ENCODE measurements at regions not wholly inside any gene's neighbourhood (a gene's known extent, or its start where the extent isn't known, plus 50 kb on each side); places are given as distances from the start of the nearest gene placed in this dataset.
A peak's percentile ranks its signal among the peaks of the same experiment; 100 is the strongest.
"Not testable (repeated sequence)": the region's sequence is repeated elsewhere in the genome, so short reads cannot be mapped to it uniquely, and the experiment has no call there.

- DNase-seq, result no peak
Observed at GRCh38 chr4:181830404-181831035, 412.7 kb upstream of the TENM3 start.

GRCh38 chr4:181834071-181834470 is 409.1 kb upstream of the TENM3 start:
- DNase-seq, result no peak

DNA sequence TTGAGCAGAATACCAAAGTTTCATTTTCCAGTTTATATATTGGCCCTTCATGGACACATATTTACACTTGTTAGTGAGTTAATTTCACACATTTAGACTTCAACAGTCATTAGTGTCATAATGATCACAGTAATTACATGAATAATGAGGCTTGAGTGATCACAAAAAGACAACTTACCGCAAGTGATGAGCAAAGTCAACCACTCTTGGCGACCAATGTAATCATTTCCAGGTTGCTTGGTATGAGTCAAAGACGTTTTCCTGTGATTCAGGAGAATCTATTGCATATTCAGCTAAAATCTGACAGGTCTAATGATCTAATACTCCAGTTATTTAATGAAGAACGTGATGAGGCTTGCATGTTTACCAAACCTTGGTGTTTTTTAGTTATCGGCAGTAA is 407.9 kb upstream of the TENM3 start:
- peak; percentile 44 for DNase-seq

GRCh38 chr4:181838253-181838652 is 404.9 kb upstream of the TENM3 start:
- DNase-seq, result no peak

DNA sequence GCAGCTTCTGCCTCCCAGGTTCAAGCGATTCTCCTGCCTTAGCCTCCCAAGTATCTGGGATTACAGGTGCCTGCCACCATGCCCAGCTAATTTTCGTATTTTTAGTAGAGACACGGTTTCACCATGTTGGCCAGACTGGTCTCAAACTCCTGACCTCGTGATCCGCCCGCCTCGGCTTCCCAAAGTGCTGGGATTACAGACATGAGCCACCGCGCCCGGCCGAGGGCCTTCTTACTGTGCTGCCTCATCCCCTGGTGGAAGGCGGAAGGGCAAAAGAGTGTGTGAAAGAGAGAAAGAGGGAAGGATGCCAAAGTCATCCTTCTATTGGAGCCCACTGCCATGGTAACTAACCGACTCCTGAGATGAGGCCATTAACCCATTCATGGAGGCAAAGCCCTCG is 399.4 kb upstream of the TENM3 start:
- DNase-seq, result not testable (repeated sequence)

DNA sequence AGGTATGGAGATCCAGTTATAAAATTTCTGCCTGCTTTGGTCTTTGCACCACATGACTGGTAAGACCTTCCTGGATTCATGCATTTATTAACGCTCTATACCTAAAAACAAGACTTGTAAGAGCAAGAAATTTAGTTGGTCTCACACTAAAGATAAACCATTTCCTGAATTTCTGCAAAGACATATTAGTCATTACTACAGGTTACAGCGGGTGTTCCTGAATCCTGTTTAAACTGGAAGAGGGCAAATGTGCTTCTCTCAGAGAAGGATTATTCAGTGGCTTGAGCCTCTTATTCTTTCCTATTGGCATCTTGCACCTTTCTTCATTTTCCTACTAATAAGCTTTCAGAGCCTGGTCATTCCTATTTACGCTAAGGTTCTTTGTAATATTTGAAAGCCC is 397.6 kb upstream of the TENM3 start:
- DNase-seq, result no peak

- DNase-seq, result no peak
Observed at GRCh38 chr4:181846934-181847333, 396.3 kb upstream of the TENM3 start.

DNA sequence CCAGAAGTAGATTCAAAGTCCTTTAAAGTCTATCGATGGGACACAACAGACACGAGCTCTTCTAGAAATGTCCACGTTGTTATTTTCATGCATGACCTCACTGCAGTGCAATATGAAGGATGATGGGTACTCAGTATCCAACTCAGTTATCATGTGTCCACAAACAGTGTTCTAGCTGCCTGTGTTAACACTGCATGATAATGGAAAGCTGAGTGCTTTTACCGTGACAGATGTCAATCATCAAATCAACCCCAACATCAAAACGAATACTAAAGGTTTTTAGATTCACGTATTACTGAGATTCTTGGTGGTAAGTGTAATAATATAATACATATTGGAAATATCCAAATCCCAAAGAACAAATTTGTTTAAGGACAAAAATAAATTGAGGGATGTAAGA is 394.8 kb upstream of the TENM3 start:
- DNase-seq, result no peak

GRCh38 chr4:181849472-181849871 is 393.7 kb upstream of the TENM3 start:
- no peak for DNase-seq

GRCh38 chr4:181853881-181854511 is 389.2 kb upstream of the TENM3 start:
- no peak for DNase-seq

GRCh38 chr4:181855307-181855706 is 387.9 kb upstream of the TENM3 start:
- peak; percentile 21 for DNase-seq

DNA sequence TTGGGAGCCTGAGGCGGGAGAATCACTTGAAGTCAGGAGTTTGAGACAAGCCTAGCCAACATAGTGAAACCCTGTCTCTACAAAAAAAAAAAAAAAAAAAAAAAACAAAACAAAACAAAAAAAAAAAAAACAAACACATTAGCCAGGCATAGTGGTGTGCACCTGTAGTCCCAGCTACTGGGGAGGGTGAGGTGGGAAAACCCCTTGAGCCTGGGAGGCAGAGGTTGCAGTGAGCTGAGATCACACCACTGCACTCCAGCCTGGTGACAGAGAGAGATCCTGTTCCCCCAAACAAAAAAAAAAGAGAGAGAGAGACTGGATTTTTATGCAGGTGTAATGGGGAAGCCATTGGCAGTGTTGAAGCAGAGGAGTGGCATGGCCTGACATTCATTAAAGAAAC is 385.7 kb upstream of the TENM3 start:
- not testable (repeated sequence) for DNase-seq

- peak; percentile 21 for DNase-seq
Observed at GRCh38 chr4:181858741-181859140, 384.5 kb upstream of the TENM3 start.

DNA sequence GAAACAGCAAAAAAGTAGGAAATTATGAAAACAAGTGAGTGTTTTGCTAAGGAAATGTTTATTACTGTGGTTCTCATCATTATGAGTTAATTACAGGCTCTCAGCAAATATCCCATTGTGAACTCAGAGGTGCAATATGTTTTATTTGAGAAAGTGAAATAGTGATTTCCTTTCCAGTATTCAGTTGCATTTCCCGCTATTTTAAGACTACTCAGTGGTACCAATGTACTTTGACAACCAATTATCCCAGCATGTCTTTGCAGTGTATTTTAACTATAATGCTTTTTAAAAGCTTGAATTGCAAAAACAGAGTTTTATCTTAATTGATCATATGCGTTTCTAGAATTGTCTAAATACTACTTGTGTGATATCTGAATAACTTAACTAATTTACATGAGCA is 383.8 kb upstream of the TENM3 start:
- DNase-seq, result no peak

DNA sequence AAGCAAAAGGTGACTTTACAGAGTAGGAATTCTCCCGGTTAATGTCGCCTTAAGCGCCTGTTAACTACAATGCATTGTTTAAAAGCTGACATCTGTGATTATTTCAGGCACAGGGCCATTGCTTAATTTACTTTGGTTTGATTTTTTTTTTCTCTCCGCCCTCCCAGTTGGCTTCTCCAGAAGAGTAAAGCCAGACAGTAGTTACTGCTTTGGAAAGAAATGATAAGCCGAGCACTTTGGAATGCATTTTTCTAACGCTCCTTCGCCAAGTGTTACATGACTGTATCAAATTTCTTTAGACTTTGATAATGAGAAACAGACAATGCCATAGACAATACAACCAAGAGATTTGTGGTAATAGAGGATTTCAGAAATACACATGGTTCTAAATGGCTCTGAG is 383.0 kb upstream of the TENM3 start:
- peak; percentile 94 for DNase-seq

DNA sequence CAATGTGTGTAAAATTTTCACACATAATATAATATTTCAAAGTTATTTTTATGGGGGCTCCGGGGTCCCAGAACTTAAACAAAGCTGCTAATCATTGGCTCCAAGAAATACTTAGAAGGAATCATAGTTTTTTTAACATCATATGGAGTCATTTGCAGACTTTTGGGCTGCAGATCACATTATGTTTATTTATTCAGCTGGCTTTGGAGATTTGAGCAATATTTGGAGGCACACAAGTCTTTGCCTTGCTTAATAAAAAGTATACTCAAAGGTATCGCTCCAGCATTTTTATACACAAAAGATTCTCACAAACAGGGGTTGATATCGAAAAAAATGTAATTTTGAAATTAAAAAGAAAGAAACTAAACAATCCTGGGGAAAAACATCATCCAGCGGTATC is 382.5 kb upstream of the TENM3 start:
- DNase-seq, result peak; percentile 10

DNA sequence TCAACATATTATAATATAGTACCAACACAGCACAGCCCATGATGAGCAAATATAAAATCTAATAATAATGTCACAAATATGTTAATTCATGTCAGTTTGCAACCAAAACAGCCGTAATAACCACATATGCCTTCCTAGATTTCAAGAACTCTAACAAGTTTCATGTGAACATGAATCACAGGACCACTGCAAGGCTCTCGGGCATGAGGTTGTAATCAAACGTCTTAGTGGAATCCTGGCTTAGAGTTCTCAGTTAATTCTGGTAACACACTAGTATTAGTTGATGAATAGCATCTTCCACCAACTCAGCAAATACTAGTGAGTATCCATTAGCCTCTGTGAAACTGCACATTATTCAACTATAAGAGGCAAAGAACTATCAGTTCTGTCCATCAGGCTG is 379.3 kb upstream of the TENM3 start:
- peak; percentile 52 for DNase-seq

GRCh38 chr4:181870326-181870725 is 372.9 kb upstream of the TENM3 start:
- peak; percentile 67 for DNase-seq

DNA sequence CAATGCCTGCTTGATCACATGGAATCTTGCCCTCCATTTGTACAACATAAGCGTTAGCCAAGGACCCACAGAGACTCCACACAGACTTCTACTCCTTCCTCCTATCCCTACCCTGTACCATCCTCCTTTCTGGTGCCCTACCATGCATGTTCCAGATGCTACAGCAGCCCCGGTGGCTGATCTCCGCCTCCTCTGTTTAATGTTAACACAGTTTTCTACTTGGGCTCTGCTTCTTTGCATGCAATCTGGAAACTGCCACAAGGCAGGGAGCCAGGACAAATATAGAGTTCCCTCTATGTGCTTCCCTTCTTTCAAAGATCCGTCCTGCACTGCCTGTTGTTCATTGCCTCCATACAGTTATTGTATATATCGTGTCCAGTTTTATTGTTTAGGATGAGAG is 368.6 kb upstream of the TENM3 start:
- no peak for DNase-seq

DNA sequence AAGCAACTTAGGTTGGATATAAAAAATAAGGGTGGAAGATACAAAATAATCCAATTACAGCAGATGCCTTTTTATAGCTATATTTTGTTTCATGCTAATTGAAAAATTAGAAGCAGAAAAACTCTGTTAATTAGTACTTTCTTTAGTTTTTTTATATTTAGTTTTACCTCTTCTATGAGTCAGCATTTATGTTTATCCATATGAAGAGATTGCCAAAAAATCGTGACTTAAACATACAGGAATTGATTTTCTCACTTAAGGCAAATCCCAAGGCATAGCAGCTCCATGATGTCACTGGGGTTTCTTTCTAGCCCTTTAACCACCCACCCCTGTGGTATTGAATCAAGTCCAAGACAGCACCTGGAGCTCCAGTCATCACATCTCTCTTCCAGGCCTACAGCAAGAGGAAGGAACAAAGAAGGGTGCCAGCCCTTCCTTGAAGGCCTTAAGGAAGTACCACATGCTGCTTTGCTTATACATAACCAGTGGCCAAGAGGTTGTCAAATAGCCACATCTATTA is 365.8 kb upstream of the TENM3 start:
- DNase-seq, result peak; percentile 75

DNA sequence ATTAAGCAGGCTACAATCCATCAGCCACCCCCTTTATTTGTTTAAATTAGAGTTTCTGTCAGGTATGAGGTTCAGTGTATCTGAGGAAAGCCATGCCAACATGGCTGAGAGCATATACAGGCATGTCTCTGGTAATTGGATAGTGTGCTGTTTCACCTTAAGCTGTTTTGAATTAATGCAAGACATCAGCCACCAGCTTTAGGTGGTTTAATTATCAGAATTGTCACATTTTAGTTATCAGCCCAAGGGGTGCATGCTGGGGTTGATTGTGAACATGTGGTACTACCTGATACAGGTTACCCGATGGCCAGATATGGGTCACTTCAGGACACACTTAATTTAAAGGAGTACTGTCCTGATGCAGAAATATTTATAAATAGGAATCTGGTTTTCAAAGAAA is 353.2 kb upstream of the TENM3 start:
- no peak for DNase-seq

DNA sequence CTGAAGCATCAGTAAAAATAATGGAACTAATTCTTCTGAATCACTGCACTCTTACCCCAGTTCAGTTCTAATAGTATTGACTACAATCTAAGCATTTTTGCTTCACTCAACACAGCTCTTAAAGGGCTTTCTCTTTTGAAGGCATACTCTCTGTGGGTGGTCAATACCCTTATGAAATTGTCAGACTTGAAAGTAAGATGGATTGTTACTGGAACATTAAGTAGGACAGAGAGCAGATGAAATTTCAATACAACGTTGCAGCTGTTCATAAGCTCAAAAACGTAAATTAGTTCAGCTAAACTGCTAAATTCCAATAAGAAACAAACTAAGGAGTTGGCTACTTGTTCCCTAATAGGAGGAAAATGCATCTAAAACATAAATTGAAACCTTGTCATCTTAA is 352.3 kb upstream of the TENM3 start:
- DNase-seq, result no peak

GRCh38 chr4:181896614-181897013 is 346.6 kb upstream of the TENM3 start:
- peak; percentile 53 for DNase-seq

GRCh38 chr4:181897935-181898334 is 345.3 kb upstream of the TENM3 start:
- peak; percentile 83 for DNase-seq

GRCh38 chr4:181902404-181902803 is 340.8 kb upstream of the TENM3 start:
- DNase-seq, result not testable (repeated sequence)

Measured in fibroblast of skin of right quadriceps (primary cell).